Neutrophil (primary cell): ENCODE measurements at regions not wholly inside any gene's neighbourhood (a gene's known extent, or its start where the extent isn't known, plus 50 kb on each side); places are given as distances from the start of the nearest gene placed in this dataset.
A peak's percentile ranks its signal among the peaks of the same experiment; 100 is the strongest.

Experiments used
- H3K27ac ChIP-seq: fragments of 200-600 bp; sonication (generic); 2 replicates; pipeline ENCODE4 v1.5.1; 2016; ENCODE audit warnings: mild to moderate bottlenecking, moderate library complexity
- H3K27me3 ChIP-seq: fragments of 200-600 bp; sonication (generic); 2 replicates; pipeline ENCODE4 v1.6.0; 2016; ENCODE audit warnings: mild to moderate bottlenecking
- H3K36me3 ChIP-seq: fragments of 200-600 bp; sonication (generic); 2 replicates; pipeline ENCODE4 v1.5.1; 2017
- H3K4me1 ChIP-seq, 2 experiments: fragments of 200-600 bp in 1 of 2; sonication (generic) in 1 of 2; 1 replicate in 1 of 2; 2 replicates in 1 of 2; pipeline versions ENCODE4 v1.5.1 to v1.6.1; 2013 to 2016; ENCODE audit warnings: low read depth in 1 of 2, low read length in 1 of 2, mild to moderate bottlenecking in 1 of 2, moderate library complexity in 1 of 2; ENCODE audit not compliant: control insufficient read depth in 1 of 2, insufficient read depth in 1 of 2
- H3K4me3 ChIP-seq, 2 experiments: fragments of 200-600 bp in 1 of 2; sonication (generic) in 1 of 2; 1 replicate in 1 of 2; 2 replicates in 1 of 2; pipeline ENCODE4 v1.5.1; 2013 to 2016; ENCODE audit warnings: low read depth in 1 of 2, low read length in 1 of 2, mild to moderate bottlenecking in 1 of 2, moderate library complexity in 1 of 2
- H3K9me3 ChIP-seq: fragments of 200-600 bp; sonication (generic); 2 replicates; pipeline ENCODE4 v1.5.1; 2016
- TF ChIP-seq, protein P1 (sequence below): fragments of 200-600 bp; sonication (generic); IDR thresholded peaks from 2 replicates; pipeline ENCODE4 v1.5.1; 2016; ENCODE audit warnings: antibody characterized with exemption

DNA sequence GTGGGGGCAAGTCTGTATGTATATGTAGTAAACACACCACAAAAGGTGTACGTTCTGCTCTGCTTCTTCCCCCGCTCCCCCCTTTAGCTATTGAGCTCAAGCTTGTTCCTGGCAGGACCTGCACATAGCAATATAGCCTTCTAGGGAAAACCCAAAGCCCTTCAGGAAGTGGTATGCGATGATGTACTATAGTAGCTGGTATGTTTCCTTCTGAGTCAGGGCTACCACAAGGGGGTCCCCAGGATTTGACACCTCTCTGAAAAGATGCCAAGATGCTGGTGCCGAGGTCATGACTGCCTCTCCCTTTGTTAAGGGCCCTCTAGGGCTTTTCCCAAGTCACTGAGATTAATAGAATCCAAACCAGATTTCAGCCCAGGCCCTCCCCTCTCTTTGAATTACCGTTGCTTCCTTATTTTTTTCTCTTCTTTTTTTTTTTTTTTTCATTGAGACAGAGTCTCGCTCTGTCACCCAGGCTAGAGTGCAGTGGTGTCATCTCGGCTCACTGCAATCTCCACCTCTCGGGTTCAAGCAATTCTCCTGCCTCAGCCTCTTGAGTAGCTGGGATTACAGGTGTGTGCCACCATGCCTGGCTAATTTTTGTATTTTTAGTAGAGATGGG lies 268.4 kb downstream of the ETS1 start:
- H3K27ac ChIP-seq: no peak overlapping the region
- peaks cover 4% of the 10 kb centered on the region for H3K9me3 ChIP-seq
- H3K36me3 ChIP-seq: no peaks in the 10 kb centered on the region
- H3K4me3 ChIP-seq: no peak overlapping the region
- peaks cover 20 to 25% of the 10 kb centered on the region in 2 experiments for H3K4me1 ChIP-seq
- H3K27me3 ChIP-seq: no peaks in the 10 kb centered on the region
- TF ChIP-seq, protein P1, sequence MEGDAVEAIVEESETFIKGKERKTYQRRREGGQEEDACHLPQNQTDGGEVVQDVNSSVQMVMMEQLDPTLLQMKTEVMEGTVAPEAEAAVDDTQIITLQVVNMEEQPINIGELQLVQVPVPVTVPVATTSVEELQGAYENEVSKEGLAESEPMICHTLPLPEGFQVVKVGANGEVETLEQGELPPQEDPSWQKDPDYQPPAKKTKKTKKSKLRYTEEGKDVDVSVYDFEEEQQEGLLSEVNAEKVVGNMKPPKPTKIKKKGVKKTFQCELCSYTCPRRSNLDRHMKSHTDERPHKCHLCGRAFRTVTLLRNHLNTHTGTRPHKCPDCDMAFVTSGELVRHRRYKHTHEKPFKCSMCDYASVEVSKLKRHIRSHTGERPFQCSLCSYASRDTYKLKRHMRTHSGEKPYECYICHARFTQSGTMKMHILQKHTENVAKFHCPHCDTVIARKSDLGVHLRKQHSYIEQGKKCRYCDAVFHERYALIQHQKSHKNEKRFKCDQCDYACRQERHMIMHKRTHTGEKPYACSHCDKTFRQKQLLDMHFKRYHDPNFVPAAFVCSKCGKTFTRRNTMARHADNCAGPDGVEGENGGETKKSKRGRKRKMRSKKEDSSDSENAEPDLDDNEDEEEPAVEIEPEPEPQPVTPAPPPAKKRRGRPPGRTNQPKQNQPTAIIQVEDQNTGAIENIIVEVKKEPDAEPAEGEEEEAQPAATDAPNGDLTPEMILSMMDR: no peak

DNA sequence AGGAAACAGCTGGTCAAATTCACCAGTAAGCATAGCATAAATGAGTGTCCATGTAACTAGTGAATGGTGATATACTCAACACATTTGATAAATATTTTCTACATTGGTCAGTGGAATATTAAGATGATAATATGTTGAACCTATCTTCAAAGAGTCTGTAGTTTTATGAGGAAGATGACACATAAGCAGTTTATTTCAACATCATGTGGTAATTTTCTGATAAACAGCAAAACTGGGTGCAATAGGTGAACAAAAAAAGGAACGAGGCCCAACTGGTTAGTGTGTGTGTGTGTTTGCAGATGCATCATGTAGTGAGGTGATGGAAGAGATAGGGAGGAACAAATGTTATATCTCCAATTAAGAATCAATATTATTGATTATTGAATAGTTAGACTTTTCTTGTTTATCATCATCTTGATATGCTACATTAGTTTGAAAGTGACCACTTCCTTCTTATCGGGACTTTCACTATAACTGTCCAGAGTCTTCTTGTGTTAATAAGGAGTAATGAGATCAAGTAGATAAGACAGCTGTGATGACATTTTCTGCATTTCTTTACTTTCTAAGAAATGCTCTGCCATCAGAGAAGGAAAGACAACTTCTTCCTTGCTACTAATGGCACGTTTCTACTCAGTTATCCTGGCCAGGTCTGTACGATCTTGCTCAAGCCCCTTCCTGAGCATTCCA lies 270.7 kb downstream of the ETS1 start:
- TF ChIP-seq, protein P1: no peak
- peaks cover 20 to 25% of the 10 kb centered on the region in 2 experiments for H3K4me1 ChIP-seq
- H3K27me3 ChIP-seq: no peaks in the 10 kb centered on the region
- H3K27ac ChIP-seq: peak overlapping the region; percentile 72
- no peak overlapping the region for H3K4me3 ChIP-seq
- H3K9me3 ChIP-seq: peaks cover 5% of the 10 kb centered on the region
- H3K36me3 ChIP-seq: no peaks in the 10 kb centered on the region

DNA sequence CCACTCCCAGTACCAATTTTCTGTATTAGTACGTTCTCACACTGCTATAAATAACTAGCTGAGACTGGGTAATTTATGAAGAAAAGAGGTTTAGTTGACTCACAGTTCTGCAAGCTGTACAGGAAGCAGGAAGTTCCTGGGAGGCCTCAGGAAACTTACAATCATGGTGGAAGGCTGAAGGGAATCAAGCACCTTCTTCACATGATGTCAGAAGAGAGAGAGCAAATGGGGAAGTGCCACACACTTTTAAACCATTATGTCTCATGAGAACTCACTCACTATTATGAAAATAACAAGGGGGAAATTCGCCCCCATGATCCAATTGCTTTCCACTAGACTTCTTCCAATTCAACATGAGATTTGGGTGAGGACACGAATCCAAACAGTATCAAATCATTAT lies 271.4 kb downstream of the ETS1 start:
- Histone ChIP-seq H3K4me1 (peaks cover 20 to 25% of the 10 kb centered on the region in 2 experiments), H3K27ac (peak overlapping the region; percentile 72), H3K36me3 (no peaks in the 10 kb centered on the region), H3K9me3 (peaks cover 5% of the 10 kb centered on the region), H3K4me3 (no peak overlapping the region), H3K27me3 (no peaks in the 10 kb centered on the region)
- TF ChIP-seq, protein P1: no peak

DNA sequence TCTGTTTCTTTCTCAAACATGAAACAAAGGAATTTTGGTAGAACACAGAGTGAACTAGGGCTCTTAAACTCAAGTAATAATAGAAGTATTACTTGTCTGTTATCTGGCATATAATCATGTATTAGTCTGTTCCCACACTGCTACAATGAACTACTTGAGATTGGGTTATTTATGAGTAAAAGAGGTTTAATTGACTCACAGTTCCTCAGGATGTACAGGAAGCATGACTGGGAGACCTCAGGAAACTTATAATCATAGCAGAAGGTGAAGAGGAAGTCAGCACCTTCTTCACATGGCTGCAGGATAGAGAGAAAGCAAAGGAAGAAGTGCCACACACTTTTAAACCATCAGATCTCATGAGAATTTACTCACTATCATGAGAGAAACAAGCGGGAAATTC lies 273.4 kb downstream of the ETS1 start:
- H3K27me3 ChIP-seq: no peaks in the 10 kb centered on the region
- no peak overlapping the region for H3K27ac ChIP-seq
- peaks cover 18 to 19% of the 10 kb centered on the region in 2 experiments for H3K4me1 ChIP-seq
- peaks cover 5% of the 10 kb centered on the region for H3K9me3 ChIP-seq
- no peaks in the 10 kb centered on the region for H3K36me3 ChIP-seq
- no peak overlapping the region for H3K4me3 ChIP-seq
- TF ChIP-seq, protein P1: no peak

DNA sequence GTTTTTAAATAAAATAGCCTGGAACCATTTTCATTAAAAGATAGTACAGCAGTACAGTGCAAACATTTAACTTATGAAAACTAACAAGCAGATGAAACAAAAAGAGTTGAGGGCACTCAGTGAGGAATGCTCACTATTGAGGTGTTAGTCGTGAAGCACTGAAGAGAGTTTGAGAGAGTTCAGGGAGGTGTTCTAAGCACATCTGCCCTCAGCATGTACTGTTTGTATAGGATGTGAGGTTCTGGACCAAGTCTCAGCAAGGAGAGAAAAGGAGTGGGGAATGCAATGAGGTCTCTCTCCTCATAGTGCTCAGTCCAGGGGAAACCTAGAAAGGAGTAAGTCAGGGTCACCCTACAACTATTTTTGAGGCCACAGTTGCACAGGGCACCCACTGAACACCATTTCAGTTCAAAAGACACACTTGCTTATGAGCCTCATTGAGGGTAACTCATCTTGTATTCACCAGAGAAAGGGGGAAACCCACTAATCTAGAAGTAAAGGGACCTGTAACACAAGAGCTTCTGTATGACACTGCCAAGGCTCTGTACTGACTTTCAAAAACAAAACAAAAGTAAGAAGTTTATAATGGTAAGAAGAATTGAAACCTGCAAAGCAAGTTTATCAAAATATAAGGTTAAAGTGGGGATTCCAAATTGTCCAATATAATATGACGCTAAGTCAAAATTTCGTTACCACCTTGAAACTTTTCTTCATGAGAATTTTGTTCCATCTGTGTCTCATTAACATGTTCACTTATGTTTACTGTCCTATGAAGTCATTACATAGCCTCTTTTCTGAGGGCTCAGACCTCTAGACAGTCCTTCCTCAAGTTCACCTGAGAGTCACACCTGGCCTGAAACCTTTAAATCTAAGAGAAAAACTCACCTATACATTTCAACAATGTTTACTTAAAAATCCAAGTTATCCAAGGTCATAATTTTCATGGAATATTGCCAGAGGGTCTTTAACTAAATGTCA lies 275.3 kb downstream of the ETS1 start:
- H3K36me3 ChIP-seq: no peaks in the 10 kb centered on the region
- no peaks in the 10 kb centered on the region for H3K27me3 ChIP-seq
- H3K4me1 ChIP-seq: peaks cover 11 to 14% of the 10 kb centered on the region in 2 experiments
- H3K4me3 ChIP-seq: no peak overlapping the region
- H3K27ac ChIP-seq: no peak overlapping the region
- peaks cover 5% of the 10 kb centered on the region for H3K9me3 ChIP-seq
- TF ChIP-seq, protein P1: no peak
